GM21381 (cell line): ENCODE measurements at regions not wholly inside any gene's neighbourhood (a gene's known extent, or its start where the extent isn't known, plus 50 kb on each side); places are given as distances from the start of the nearest gene placed in this dataset.

Experiments
- ATAC-seq: cut with Tn5 transposase; IDR thresholded peaks from one replicate; pipeline ENCODE4 v1.9.1; 2021; ENCODE audit warnings: mild to moderate bottlenecking, moderate library complexity; ENCODE audit not compliant: unreplicated experiment

DNA sequence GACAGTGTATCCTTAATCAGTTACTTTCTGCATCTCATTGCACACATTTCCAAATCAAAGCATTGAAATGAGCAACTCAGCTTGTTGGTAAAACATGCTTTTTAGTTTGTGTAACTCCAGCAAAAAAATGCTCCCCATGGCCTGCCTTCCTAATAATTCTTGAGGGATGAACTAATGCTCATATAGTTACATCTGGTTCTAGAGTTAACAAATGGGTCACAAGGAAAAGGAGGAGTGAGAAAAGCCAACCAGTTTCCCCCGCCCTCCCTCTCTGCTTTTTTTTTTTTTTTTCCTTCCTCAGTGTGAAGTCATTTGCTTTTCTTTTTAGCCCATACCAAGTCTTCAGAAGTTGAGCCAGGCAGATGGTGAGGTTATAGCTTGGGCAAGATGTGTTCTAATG lies 231.7 kb downstream of the MTX2 start:
- ATAC-seq: no peak

DNA sequence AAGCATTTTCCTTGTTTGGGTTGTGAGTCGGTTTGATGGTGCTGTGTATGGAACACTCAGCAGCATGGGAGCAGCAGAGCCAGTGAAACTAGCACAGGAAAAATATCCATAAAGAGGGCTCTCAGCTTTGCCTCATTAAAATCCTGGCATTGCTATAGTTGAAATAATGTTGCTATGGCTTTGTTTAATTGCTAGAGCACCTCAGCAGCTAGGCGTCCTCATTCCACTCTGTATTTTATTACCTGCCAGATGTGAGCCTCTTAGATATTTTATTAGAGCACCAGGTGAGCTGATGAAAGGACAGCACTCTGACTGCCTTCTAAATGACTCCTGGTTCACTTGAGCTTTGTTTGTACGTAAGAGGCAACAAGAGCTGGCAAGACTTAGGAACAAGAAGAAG lies 232.4 kb downstream of the MTX2 start:
- ATAC-seq: no peak

DNA sequence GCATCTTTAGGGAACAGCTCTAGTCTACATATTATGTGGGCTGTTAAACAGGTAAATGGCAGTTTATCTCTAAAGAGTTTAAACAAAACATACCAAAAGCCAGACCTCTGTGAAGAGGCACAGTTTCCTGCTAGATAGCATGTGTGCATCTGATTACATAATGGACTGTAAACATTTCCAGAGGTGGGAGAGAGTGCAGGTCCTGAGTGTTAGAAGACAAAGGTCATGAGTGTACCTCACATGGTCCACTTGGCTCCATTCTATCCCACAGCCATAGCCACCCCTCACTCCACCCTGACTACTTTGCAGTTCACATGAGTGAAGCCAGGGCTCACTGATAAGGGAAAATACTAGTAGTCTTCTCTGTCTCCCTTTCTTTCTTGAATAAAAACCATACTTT lies 233.4 kb downstream of the MTX2 start:
- no peak for ATAC-seq

DNA sequence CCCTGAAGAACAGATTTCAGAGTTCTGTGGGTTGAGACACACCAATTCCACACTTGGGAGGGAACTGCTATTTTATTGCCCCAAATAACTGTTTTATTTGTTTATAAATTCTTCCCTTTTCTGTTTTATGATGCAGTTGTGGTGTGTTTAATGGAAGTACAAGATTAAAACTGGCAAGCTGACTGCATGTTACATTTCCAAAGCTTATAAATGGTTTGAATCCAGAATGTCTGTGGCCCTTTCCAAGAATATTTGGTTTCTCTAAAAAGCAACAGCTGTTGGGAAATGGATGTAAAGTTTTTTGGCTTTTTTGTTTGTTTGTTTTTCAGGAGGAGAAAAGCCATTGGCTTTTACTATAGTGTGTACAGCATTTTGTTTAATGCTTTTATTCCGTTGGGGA lies 234.5 kb downstream of the MTX2 start:
- no peak for ATAC-seq

- no peak for ATAC-seq
Measured at GRCh38 chr2:176504440-176504839, 235.2 kb downstream of the MTX2 start.

DNA sequence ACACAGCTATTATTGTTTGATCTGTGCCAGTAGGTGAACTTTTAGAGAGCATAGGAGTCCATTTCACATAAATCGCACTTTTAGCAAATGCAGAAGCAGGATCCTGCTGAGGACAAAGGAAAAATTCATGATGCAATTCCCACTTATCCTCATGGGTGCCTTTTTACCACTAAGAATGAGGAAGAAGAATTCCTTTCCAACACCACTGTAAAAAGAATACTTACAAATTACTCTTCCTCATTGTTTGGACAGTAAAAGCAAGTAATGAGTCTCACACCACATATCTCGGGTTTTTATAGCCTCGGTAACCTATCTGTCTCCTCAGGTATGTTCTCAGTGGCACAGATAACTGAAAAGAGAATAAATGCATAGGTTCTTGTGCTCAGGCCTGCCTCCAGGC lies 238.5 kb downstream of the MTX2 start:
- no peak for ATAC-seq

- no peak for ATAC-seq
Measured at GRCh38 chr2:176508374-176508773, 239.1 kb downstream of the MTX2 start.

DNA sequence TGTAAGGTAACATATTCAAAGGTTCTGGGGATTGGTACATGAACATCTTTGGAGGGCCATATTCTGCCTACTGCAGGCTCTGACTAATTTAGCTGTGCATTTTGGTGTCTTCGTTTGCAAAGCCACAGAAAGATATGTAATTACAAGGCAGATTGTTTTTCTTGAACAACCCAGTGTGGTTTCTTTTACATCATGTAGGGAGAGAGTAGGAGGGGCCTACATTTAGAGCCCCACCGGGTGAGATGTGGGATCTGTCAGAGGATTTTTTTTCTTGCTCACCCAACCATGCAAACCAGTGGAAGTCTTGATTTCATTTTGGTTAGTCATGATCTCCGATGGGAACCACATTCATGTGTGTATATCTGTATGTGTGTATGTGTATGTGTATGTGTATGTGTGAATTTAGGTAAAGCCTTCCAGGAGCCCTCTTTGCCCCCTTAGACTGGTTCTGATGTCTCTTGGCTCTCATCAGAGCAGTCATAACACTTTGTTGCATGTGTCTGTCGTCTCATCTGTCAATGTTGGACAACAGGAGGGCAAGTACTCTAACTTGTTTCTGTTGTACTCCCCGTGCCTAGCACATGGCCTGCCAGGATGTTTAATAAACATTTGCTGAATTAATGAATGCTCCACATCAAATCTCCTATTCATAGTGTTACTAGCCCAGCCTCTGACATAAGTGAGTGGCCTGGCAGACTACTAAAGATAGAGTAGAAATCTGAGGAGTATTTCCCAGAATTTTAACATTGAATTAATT lies 239.9 kb downstream of the MTX2 start:
- peak; percentile 78 for ATAC-seq

GRCh38 chr2:176514276-176514675 lies 245.0 kb downstream of the MTX2 start:
- no peak for ATAC-seq

DNA sequence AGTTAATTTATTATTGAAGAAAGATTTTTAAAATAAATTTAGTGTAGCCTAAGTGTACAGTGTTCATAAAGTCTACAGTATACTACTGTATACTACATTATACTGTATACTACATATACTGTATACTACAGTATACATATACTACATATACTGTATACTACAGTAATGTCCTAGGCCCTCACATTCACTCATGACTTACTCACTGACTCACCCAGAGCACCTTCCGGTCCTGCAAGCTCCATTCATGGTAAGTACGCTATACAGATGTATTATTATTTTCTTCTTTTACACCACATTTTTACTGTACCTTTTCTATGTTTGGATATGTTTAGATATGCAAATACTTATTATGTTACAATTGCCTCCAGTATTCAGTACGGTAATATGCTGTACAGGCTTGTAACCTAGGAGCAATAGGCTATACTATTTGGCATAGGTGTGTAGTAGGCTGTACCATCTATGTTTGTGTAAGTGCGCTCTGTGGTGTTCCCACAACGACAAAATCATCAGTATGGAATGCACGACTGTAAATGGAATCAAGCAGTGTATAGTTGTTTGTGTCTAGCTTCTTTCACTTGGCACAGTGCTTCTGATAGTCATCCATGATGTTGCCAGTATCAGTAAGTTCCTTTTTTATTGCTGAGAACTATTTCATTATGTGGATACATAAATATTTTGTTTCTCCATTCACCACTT lies 245.7 kb downstream of the MTX2 start:
- ATAC-seq: no peak

GRCh38 chr2:176516051-176516602 lies 246.9 kb downstream of the MTX2 start:
- ATAC-seq: no peak

DNA sequence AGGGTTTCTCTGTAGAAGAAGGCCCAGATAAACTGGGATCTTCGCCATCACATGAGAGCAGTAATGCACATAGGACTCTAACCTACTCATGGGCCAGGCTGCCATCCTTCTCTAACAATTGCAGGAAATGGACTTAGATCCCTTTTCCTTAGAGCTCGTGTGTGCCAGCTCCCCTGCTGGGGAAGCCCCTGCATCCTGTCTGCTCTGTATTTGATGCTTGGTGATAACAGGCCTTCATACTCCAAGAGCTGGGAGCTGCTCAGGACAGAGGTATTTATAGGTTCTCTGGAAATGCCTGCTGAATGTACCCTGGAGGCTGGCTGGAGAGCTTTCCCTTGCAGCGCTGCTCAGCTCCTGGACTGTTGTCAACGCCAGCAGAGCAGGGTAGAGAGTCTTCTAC lies 249.6 kb downstream of the MTX2 start:
- no peak for ATAC-seq

- no peak for ATAC-seq
Measured at GRCh38 chr2:176521878-176522670, 252.8 kb downstream of the MTX2 start.

- no peak for ATAC-seq
Measured at GRCh38 chr2:176525086-176525485, 255.8 kb downstream of the MTX2 start.

DNA sequence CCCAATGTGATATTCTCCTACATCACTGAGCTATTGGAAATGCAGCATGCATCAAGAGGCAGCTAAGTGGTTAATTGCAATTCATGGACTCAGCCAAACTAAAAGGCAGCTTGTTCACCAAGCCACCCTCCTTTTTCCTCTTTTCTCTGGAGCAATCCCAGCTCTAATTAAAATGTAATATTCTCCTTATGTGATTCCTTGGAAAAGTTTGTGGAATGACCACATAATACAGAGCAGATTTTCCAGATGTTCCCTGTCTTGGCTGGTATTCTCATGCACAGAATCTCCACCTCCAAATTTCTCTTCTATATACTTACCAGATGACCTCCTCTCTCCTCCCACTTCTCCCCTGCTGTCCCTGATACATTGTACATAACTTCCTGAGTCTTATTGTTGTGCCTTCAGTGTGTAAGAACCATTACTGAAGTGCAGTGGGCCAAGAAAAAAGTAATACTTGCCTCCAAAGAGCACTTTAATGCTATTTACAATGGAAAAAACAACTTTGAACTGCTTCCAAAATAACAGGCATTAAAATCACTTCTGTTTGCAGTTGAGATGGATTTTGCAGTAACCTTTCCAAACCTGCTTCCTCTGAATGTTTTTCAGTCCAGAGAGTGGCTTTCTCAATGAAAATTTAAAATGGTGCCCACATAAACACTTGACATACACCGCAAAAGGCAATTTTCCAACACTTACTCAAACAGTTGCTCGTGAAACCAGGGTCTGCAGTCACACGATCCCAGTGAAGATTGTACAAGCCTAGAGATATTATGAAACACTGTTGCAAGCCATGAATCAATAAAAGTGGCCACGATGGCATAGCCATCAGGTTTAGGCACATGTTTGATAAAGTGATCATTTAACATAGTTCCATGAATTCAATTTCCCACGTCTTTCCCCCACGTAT lies 258.0 kb downstream of the MTX2 start:
- ATAC-seq: no peak

- no peak for ATAC-seq
Measured at GRCh38 chr2:176531608-176532007, 262.4 kb downstream of the MTX2 start.

DNA sequence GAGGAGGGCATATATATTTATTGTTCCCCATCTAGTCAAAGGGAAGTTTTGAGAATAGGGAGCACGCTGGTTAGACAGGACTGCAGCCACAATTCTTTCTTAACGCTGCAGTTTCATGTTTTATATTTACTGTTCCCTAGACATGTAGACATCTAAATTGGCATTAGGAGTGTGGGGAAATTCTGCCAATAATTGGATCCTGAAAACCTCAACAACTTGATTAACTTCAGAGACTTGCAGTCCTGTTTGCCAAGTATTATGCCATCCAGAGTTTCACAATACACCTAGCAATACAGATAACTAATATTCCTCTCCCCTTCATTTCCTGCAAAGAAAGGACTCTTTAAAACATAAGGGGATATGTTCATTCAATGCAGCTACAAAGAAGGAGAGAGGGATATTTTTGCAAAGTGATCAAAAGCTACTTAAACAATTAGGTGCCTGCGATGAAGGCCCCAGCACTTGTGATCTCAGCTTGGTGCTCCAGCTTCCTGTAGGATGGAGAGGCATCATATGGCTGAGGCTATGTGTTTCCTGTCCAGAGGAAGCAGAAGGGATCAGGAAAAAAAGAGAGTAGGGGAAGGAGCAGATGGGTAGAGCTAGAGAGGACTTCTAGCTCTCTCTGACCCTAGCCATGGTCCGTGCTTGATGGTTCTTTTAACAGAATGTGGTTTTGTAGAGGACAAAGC lies 264.4 kb downstream of the MTX2 start:
- no peak for ATAC-seq

DNA sequence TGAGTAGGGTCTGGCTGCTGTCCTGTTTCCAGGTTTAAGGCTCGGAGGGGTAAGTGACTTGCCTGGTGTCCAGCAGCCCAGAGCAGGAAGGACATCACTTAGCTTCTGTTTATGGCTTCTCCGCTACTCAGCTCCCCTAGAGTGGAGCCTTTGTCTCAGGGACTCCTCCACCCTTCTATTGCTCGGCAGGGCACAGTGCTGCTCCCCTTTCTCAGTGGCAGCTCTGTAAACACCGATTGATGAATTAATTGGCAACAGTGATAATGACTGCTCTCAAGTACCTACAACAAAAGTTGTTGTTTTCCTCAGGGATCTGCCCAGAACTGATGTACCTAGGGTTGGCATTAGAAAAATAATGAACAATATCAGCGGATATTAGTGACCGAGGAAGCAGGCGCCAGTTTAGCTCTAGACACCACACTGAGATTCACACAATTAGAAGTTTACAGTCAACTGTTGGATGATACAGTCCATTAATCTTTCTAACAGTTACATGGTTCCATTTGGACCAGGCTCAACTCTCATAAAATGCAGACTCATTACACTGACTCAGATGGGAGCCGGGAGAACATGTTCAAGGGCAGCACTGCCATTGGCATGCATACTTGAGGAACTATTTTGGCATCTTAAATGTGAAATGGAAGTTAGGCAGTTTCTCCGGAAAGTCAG lies 265.7 kb downstream of the MTX2 start:
- ATAC-seq: no peak

DNA sequence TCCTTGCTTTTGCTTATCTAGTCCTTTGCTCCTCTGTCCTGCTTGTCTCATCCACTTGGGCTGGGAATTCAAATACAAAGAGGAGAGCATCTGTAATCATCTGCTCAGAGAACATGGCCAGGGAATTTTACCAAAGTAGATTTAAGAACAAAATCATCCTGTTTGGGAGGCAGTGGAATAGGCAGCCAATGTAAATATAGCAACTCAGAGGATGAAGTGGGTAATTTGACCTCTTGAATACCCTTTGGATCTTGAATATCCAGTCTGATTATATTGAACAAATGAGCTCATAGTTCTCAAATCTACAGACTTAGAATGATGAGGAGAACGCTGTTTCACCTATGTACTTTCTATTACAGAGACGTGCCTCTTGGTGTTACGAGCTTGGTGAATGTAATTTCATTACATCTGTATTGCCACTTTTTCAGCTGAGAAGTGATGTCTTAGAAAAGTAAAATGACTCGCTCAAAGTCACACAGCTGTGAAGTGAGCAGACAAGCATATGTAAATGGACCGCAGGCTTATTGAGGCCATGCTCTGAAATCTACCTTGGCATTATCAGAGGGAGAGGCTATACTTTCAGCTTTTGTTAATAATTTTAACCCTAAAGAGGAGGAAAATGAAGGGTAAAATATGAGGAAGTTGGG lies 266.3 kb downstream of the MTX2 start:
- no peak for ATAC-seq
